ENCODE measurements at regions not wholly inside any gene's neighbourhood (a gene's known extent, or its start where the extent isn't known, plus 50 kb on each side); places are given as distances from the start of the nearest gene placed in this dataset.

GRCh38 chr20:51864967-51865366 lies 62.6 kb upstream of the SALL4 start:
- Histone ChIP-seq H3K79me1 (replicated peaks; ENCODE audit: low read length, poor library complexity, severe bottlenecking) (no peaks in the 10 kb centered on the region), H3K4me1 (ENCODE audit: control insufficient read depth, insufficient read depth, low read depth, low read length) (peaks cover 7% of the 10 kb centered on the region), H2BK5ac (ENCODE audit: low read depth, low read length, poor library complexity, severe bottlenecking) (no peak overlapping the region), H2AFZ (ENCODE audit: low read depth, low read length) (no peak overlapping the region), H2AK5ac (ENCODE audit: low read length, severe bottlenecking) (no peak overlapping the region), H3K4me3 (ENCODE audit: insufficient read depth in 1 of 2, low read depth in 1 of 2, low read length in 2 of 2) (no peak overlapping the region), H2BK15ac (ENCODE audit: low read depth, poor library complexity, severe bottlenecking) (no peak overlapping the region), H3K4me2 (ENCODE audit: low read length, poor library complexity, severe bottlenecking) (no peak overlapping the region), H3K4ac (ENCODE audit: low read depth in 1 of 2, low read length in 2 of 2) (no peak overlapping the region), H2BK120ac (ENCODE audit: low read depth, low read length) (no peak overlapping the region), H4K91ac (ENCODE audit: low read length) (no peak overlapping the region), H3K14ac (ENCODE audit: low read length in 2 of 2) (no peak overlapping the region), H3K23ac (ENCODE audit: low read length in 2 of 2) (no peak overlapping the region), H3K9ac (ENCODE audit: low read length) (no peak overlapping the region), H3K36me3 (ENCODE audit: control insufficient read depth in 1 of 2, insufficient read depth in 2 of 2, low read depth in 1 of 2, low read length in 2 of 2) (no peaks in the 10 kb centered on the region), H3K27ac (ENCODE audit: low read length, poor library complexity, severe bottlenecking) (no peak overlapping the region), H3K18ac (ENCODE audit: low read depth in 1 of 2, low read length in 2 of 2) (no peak overlapping the region), H4K8ac (ENCODE audit: low read length) (no peak overlapping the region), H2BK12ac (ENCODE audit: low read length in 2 of 2) (no peak overlapping the region), H3K9me3 (ENCODE audit: control insufficient read depth, low read length) (no peaks in the 10 kb centered on the region), H3K27me3 (ENCODE audit: control insufficient read depth in 1 of 2, insufficient read depth in 1 of 2, low read length in 2 of 2) (peaks cover 0 to 20% of the 10 kb centered on the region in 2 experiments)
- WGBS = 95% methylated on average over 14 of the region's 14 CpGs
- DNase-seq = no peak

- Histone ChIP-seq H2BK120ac (ENCODE audit: low read depth, low read length) (no peak overlapping the region), H3K27me3 (ENCODE audit: control insufficient read depth in 1 of 2, insufficient read depth in 1 of 2, low read length in 2 of 2) (peaks cover 0 to 23% of the 10 kb centered on the region in 2 experiments), H3K23ac (ENCODE audit: low read length in 2 of 2) (no peak overlapping the region), H3K36me3 (ENCODE audit: control insufficient read depth in 1 of 2, insufficient read depth in 2 of 2, low read depth in 1 of 2, low read length in 2 of 2) (no peaks in the 10 kb centered on the region), H3K79me1 (replicated peaks; ENCODE audit: low read length, poor library complexity, severe bottlenecking) (no peaks in the 10 kb centered on the region), H3K27ac (ENCODE audit: low read length, poor library complexity, severe bottlenecking) (no peak overlapping the region), H3K4me3 (ENCODE audit: insufficient read depth in 1 of 2, low read depth in 1 of 2, low read length in 2 of 2) (no peak overlapping the region), H3K4me1 (ENCODE audit: control insufficient read depth, insufficient read depth, low read depth, low read length) (peaks cover 8% of the 10 kb centered on the region), H4K8ac (ENCODE audit: low read length) (no peak overlapping the region), H3K4me2 (ENCODE audit: low read length, poor library complexity, severe bottlenecking) (no peak overlapping the region), H2AK5ac (ENCODE audit: low read length, severe bottlenecking) (no peak overlapping the region), H2BK5ac (ENCODE audit: low read depth, low read length, poor library complexity, severe bottlenecking) (no peak overlapping the region), H3K9ac (ENCODE audit: low read length) (no peak overlapping the region), H3K9me3 (ENCODE audit: control insufficient read depth, low read length) (no peaks in the 10 kb centered on the region), H3K14ac (ENCODE audit: low read length in 2 of 2) (no peak overlapping the region), H2BK15ac (ENCODE audit: low read depth, poor library complexity, severe bottlenecking) (no peak overlapping the region), H2AFZ (ENCODE audit: low read depth, low read length) (no peak overlapping the region), H4K91ac (ENCODE audit: low read length) (no peak overlapping the region), H3K18ac (ENCODE audit: low read depth in 1 of 2, low read length in 2 of 2) (no peak overlapping the region), H2BK12ac (ENCODE audit: low read length in 2 of 2) (no peak overlapping the region), H3K4ac (ENCODE audit: low read depth in 1 of 2, low read length in 2 of 2) (no peak overlapping the region)
- WGBS = 90% methylated on average over 8 of the region's 8 CpGs
- no peak for DNase-seq
Observed at GRCh38 chr20:51862796-51863195, 60.5 kb upstream of the SALL4 start.

GRCh38 chr20:51861726-51862466 lies 59.6 kb upstream of the SALL4 start:
- no peak overlapping the region for H2BK120ac ChIP-seq (ENCODE audit: low read depth, low read length)
- H2BK5ac ChIP-seq (ENCODE audit: low read depth, low read length, poor library complexity, severe bottlenecking) = no peak overlapping the region
- no peak overlapping the region for H3K14ac ChIP-seq (ENCODE audit: low read length in 2 of 2)
- no peak overlapping the region for H3K4ac ChIP-seq (ENCODE audit: low read depth in 1 of 2, low read length in 2 of 2)
- no peaks in the 10 kb centered on the region for H3K9me3 ChIP-seq (ENCODE audit: control insufficient read depth, low read length)
- H2AFZ ChIP-seq (ENCODE audit: low read depth, low read length) = no peak overlapping the region
- no peak overlapping the region for H4K8ac ChIP-seq (ENCODE audit: low read length)
- H2AK5ac ChIP-seq (ENCODE audit: low read length, severe bottlenecking) = no peak overlapping the region
- no peaks in the 10 kb centered on the region for H3K79me1 ChIP-seq (replicated peaks; ENCODE audit: low read length, poor library complexity, severe bottlenecking)
- no peak overlapping the region for H3K4me3 ChIP-seq (ENCODE audit: insufficient read depth in 1 of 2, low read depth in 1 of 2, low read length in 2 of 2)
- 71% methylated on average over 7 of the region's 7 CpGs for WGBS
- H3K27ac ChIP-seq (ENCODE audit: low read length, poor library complexity, severe bottlenecking) = no peak overlapping the region
- no peak overlapping the region for H3K4me2 ChIP-seq (ENCODE audit: low read length, poor library complexity, severe bottlenecking)
- peaks cover 0 to 23% of the 10 kb centered on the region in 2 experiments for H3K27me3 ChIP-seq (ENCODE audit: control insufficient read depth in 1 of 2, insufficient read depth in 1 of 2, low read length in 2 of 2)
- no peak overlapping the region for H3K9ac ChIP-seq (ENCODE audit: low read length)
- no peak overlapping the region for H3K18ac ChIP-seq (ENCODE audit: low read depth in 1 of 2, low read length in 2 of 2)
- H4K91ac ChIP-seq (ENCODE audit: low read length) = no peak overlapping the region
- peaks cover 8% of the 10 kb centered on the region for H3K4me1 ChIP-seq (ENCODE audit: control insufficient read depth, insufficient read depth, low read depth, low read length)
- H2BK12ac ChIP-seq (ENCODE audit: low read length in 2 of 2) = no peak overlapping the region
- no peak overlapping the region for H2BK15ac ChIP-seq (ENCODE audit: low read depth, poor library complexity, severe bottlenecking)
- no peaks in the 10 kb centered on the region for H3K36me3 ChIP-seq (ENCODE audit: control insufficient read depth in 1 of 2, insufficient read depth in 2 of 2, low read depth in 1 of 2, low read length in 2 of 2)
- no peak overlapping the region for H3K23ac ChIP-seq (ENCODE audit: low read length in 2 of 2)
- peak; percentile 41 for DNase-seq

GRCh38 chr20:51860111-51860882 lies 58.0 kb upstream of the SALL4 start:
- no peaks in the 10 kb centered on the region for H3K9me3 ChIP-seq (ENCODE audit: control insufficient read depth, low read length)
- H3K18ac ChIP-seq (ENCODE audit: low read depth in 1 of 2, low read length in 2 of 2) = peak overlapping the region in 1 of 2 experiments; percentile 48
- no peaks in the 10 kb centered on the region for H3K79me1 ChIP-seq (replicated peaks; ENCODE audit: low read length, poor library complexity, severe bottlenecking)
- no peak overlapping the region for H3K4me2 ChIP-seq (ENCODE audit: low read length, poor library complexity, severe bottlenecking)
- H3K23ac ChIP-seq (ENCODE audit: low read length in 2 of 2) = no peak overlapping the region
- H2BK15ac ChIP-seq (ENCODE audit: low read depth, poor library complexity, severe bottlenecking) = no peak overlapping the region
- DNase-seq = peak; percentile 83
- no peaks in the 10 kb centered on the region for H3K36me3 ChIP-seq (ENCODE audit: control insufficient read depth in 1 of 2, insufficient read depth in 2 of 2, low read depth in 1 of 2, low read length in 2 of 2)
- peaks cover 8% of the 10 kb centered on the region for H3K4me1 ChIP-seq (ENCODE audit: control insufficient read depth, insufficient read depth, low read depth, low read length)
- H3K14ac ChIP-seq (ENCODE audit: low read length in 2 of 2) = no peak overlapping the region
- H2AFZ ChIP-seq (ENCODE audit: low read depth, low read length) = no peak overlapping the region
- no peak overlapping the region for H2BK120ac ChIP-seq (ENCODE audit: low read depth, low read length)
- H3K9ac ChIP-seq (ENCODE audit: low read length) = no peak overlapping the region
- H3K4me3 ChIP-seq (ENCODE audit: insufficient read depth in 1 of 2, low read depth in 1 of 2, low read length in 2 of 2) = no peak overlapping the region
- 27% methylated on average over 3 of the region's 5 CpGs for WGBS
- no peak overlapping the region for H2BK5ac ChIP-seq (ENCODE audit: low read depth, low read length, poor library complexity, severe bottlenecking)
- H2AK5ac ChIP-seq (ENCODE audit: low read length, severe bottlenecking) = peak overlapping the region; percentile 20
- peaks cover 0 to 19% of the 10 kb centered on the region in 2 experiments for H3K27me3 ChIP-seq (ENCODE audit: control insufficient read depth in 1 of 2, insufficient read depth in 1 of 2, low read length in 2 of 2)
- H3K4ac ChIP-seq (ENCODE audit: low read depth in 1 of 2, low read length in 2 of 2) = no peak overlapping the region
- no peak overlapping the region for H4K8ac ChIP-seq (ENCODE audit: low read length)
- no peak overlapping the region for H3K27ac ChIP-seq (ENCODE audit: low read length, poor library complexity, severe bottlenecking)
- H4K91ac ChIP-seq (ENCODE audit: low read length) = no peak overlapping the region
- H2BK12ac ChIP-seq (ENCODE audit: low read length in 2 of 2) = peak overlapping the region in 1 of 2 experiments; percentile 6

Data from mesenchymal stem cell (in vitro differentiated cells and primary cell).